ENCODE measurements at regions not wholly inside any gene's neighbourhood (a gene's known extent, or its start where the extent isn't known, plus 50 kb on each side); places are given as distances from the start of the nearest gene placed in this dataset.

GRCh38 chr3:178915365-178915764, 156.2 kb downstream of the ZMAT3 start:
- TF ChIP-seq CTCF (IDR thresholded peaks at IDR 0.05): no peak
- peaks cover 36% of the 10 kb centered on the region for H3K9me3 Mint-ChIP-seq
- H3K27ac Mint-ChIP-seq: no peak overlapping the region

GRCh38 chr3:178907081-178907480, 164.5 kb downstream of the ZMAT3 start:
- H3K9me3 Mint-ChIP-seq: no peaks in the 10 kb centered on the region
- no peak for TF ChIP-seq CTCF (IDR thresholded peaks at IDR 0.05)
- H3K27me3 Mint-ChIP-seq (ENCODE audit: low read depth, poor library complexity): no peaks in the 10 kb centered on the region
- H3K4me3 Mint-ChIP-seq: no peak overlapping the region
- H3K4me1 Mint-ChIP-seq: no peaks in the 10 kb centered on the region
- no peak overlapping the region for H3K27ac Mint-ChIP-seq
- no peaks in the 10 kb centered on the region for H3K36me3 Mint-ChIP-seq (ENCODE audit: low read depth)
- no peak for DNase-seq

More at GRCh38 chr3:178915365-178915764, 156.2 kb downstream of the ZMAT3 start:
- Mint-ChIP-seq H3K4me1 (no peaks in the 10 kb centered on the region), H3K36me3 (ENCODE audit: low read depth) (peaks cover 8% of the 10 kb centered on the region), H3K4me3 (no peak overlapping the region), H3K27me3 (ENCODE audit: low read depth, poor library complexity) (peaks cover 7% of the 10 kb centered on the region)
- no peak for DNase-seq

GRCh38 chr3:178901204-178901603, 170.4 kb downstream of the ZMAT3 start:
- Mint-ChIP-seq H3K4me3 (no peak overlapping the region), H3K27me3 (ENCODE audit: low read depth, poor library complexity) (no peaks in the 10 kb centered on the region), H3K4me1 (no peaks in the 10 kb centered on the region), H3K36me3 (ENCODE audit: low read depth) (no peaks in the 10 kb centered on the region), H3K27ac (no peak overlapping the region), H3K9me3 (no peaks in the 10 kb centered on the region)
- DNase-seq: no peak
- TF ChIP-seq CTCF (IDR thresholded peaks at IDR 0.05): no peak

GRCh38 chr3:178900029-178900646, 171.5 kb downstream of the ZMAT3 start:
- H3K36me3 Mint-ChIP-seq (ENCODE audit: low read depth): no peaks in the 10 kb centered on the region
- H3K9me3 Mint-ChIP-seq: no peaks in the 10 kb centered on the region
- no peaks in the 10 kb centered on the region for H3K4me1 Mint-ChIP-seq
- DNase-seq: no peak
- H3K27ac Mint-ChIP-seq: no peak overlapping the region
- no peak for TF ChIP-seq CTCF (IDR thresholded peaks at IDR 0.05)
- H3K4me3 Mint-ChIP-seq: no peak overlapping the region
- no peaks in the 10 kb centered on the region for H3K27me3 Mint-ChIP-seq (ENCODE audit: low read depth, poor library complexity)

GRCh38 chr3:178895178-178895789, 176.3 kb downstream of the ZMAT3 start:
- H3K27me3 Mint-ChIP-seq (ENCODE audit: low read depth, poor library complexity): no peaks in the 10 kb centered on the region
- TF ChIP-seq CTCF (IDR thresholded peaks at IDR 0.05): no peak
- H3K9me3 Mint-ChIP-seq: peaks cover 15% of the 10 kb centered on the region
- H3K4me1 Mint-ChIP-seq: no peaks in the 10 kb centered on the region
- no peak overlapping the region for H3K4me3 Mint-ChIP-seq
- H3K27ac Mint-ChIP-seq: no peak overlapping the region
- DNase-seq: no peak
- no peaks in the 10 kb centered on the region for H3K36me3 Mint-ChIP-seq (ENCODE audit: low read depth)
